Inflammatory macrophage treated with lipopolysaccharide for 4 hours (primary cell): ENCODE measurements at regions not wholly inside any gene's neighbourhood (a gene's known extent, or its start where the extent isn't known, plus 50 kb on each side); places are given as distances from the start of the nearest gene placed in this dataset.
A peak's percentile ranks its signal among the peaks of the same experiment; 100 is the strongest.
"Not testable (repeated sequence)": the region's sequence is repeated elsewhere in the genome, so short reads cannot be mapped to it uniquely, and the experiment has no call there.

ENCODE experiments used
- DNase-seq: peaks from one replicate; pipeline ENCODE4 v3.0.0-alpha.2; 2020

DNA sequence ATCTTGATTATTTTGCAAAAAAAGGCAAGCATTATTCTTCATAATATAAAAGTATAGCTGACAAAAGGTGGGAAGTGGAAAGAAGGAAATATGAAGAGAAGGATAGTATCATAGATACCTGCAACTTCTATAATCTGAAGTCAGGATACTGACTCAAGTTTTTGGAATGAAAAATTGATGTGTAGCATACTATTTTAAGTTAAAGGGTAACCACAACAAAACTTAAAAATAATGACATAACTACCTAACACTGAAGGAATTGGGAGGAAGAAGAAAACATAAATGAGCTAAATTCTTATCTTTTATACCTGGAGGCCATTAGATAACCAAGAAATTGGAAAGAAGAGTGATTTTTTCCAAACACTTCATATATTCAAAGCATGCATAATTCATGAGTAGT lies 51.8 kb upstream of the TLE1 start:
- DNase-seq = no peak

DNA sequence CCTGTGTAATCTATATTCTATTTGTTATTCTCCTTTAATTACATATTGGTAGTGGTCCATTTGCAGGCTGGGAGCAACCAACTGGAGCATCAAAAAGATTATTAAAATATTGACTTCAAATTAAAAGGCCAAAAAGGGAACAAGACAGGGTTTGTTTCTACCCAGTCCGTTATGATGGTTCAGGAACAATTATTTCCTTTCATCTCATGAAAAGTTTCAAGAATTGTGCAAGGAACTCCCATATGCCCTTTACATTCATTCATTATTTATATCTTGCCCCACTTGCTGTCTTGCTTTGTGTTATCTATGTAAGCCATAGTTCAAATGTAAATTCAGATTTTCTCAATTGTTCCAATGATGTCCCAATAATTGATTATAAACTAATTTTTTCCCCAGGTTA lies 58.7 kb upstream of the TLE1 start:
- no peak for DNase-seq

DNA sequence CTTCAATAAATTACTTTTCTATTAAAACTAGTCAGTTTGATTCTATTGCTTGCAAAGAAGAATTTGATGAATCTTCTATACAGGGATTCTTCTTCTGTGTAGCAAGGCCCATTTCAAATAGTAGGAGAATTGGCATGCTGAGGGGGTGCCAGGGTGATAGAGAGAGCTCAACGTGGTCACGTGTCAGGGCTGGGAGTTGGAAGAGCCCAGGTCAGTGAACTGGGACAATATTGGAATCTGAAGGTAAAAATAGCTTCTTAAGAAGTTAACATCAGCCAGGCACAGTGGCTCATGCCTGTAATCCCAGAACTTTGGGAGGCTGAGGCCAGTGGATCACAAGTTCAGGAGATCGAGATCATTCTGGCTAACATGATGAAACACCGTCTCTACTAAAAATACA lies 64.1 kb upstream of the TLE1 start:
- DNase-seq = no peak

DNA sequence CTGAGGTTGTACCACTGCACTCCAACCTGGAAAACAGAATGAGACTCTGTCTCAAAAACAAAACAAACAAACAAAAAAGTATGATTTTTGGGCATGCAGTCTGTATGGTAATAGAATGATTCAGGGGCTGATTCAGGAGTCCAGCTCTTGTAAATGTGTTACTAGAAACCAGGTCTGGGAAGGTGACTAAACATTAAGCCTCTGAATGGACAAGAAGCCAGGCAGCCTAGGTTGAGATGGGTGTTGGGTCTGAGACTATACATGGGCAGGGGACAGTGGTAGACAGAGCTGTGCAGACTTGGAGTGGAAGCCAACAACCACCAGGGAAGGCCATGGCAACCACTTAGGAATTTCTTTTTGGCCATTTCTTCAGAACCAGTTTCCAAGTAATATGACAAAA lies 64.9 kb upstream of the TLE1 start:
- no peak for DNase-seq

DNA sequence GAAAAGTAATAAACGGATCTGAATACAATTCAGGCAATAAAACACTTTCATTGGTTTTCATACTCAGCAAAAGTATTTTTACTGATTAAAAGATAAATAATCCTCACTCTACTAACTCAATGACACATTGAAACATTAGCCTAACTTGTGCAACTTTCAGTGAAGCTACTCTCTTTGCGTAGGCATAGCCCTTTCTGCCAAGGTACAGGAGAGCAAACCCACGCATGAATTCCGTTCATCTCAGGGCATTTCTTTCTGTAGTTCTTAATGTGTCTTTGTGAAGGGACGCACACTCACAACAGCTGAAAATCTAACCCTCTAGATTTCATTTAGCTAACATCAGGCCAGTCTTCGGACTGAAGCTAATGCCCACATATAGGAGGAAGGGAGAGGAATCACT lies 66.4 kb upstream of the TLE1 start:
- DNase-seq = no peak

DNA sequence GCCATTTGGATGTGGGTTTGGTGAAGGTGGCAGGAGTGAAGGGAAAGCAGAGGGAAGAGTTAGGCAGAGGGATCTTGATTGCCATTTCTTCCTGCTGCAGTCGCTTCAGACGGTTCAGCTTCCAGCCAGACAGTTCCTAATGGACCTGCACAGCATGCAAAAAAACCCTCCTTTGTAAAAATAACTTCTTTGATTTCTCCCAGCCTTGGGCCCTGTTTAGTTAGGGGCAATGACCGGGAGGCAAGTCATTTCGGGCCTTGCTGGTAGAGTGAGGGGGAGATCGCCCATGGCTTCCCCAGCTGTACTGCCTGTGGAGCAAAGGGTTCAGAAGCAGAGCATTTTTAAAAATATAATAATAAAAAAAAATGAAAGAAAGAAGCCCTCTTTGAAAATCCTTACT lies 67.2 kb upstream of the TLE1 start:
- DNase-seq = no peak

DNA sequence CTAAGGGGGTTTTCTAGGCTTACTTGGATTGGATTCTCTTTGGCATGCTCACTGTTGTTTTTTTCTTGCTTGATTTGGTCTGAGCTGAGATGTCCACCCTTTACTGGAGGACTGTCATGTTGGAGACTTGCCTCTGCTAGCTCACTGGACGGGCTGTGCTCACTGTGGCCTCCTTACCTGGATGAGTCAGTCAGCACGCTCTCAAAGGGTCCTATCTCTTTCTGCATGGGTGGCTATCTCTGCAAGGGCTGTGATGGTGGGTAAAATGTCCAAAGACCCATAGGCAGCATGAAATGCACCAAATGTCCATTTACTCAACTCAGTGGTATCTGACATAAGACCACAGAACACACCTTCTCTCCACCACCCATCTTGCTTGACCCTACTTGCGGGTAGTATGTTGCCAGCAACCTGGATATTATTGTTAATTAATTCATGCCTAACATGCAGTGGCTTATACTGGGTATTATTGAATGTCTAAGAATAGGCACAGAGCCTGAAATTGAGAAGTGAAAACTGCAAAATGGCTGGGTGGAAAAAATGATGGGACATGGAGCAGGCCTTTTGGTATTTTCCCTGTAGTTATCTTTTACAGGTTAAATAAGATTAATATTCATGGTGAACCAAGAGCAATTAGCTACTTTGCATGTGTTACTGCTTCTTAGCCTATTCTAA lies 68.9 kb upstream of the TLE1 start:
- DNase-seq = no peak

DNA sequence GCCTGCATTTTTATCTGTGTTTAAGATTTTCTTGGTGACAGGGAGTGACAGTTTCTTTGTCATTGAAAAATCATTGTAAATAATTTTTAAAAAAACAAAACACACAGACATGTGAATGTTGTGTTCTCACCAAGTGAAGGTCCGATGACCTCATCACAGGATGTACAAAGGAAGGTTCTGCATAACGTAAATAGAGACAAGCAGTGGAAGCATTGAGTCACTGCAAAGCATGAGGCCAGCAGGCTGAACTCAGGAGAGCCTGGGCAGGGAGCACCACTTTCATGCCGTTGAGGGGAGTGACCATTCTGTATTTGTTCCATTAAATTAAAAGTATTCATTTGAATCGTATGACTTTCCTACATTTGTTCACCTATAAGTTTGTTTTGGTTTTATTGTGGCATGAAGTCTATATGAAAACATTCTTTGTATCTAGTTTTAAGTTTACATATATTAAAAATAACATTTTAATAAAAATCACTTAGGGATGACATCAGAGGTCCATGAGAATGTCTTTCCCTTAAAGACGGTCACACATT lies 70.4 kb upstream of the TLE1 start:
- DNase-seq = peak; percentile 9

DNA sequence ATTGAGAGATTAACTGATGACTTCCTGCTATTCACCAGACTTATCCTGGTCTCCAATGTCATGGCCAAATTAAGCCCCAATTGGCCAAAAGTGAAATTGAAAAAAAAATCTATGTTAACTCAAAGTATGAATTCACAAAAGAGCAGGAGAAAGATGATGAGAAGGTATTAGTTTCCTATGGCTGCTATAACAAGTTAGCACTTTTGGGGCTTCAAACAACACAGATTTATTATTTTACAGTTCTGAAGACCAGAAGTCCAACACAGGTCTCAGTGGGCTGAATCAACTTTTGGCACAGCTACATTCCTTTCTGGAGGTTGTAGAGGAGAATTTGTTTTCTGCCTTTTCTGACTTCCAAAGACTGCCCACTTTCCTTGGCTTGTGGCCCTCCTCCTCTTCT lies 78.6 kb upstream of the TLE1 start:
- DNase-seq = no peak

DNA sequence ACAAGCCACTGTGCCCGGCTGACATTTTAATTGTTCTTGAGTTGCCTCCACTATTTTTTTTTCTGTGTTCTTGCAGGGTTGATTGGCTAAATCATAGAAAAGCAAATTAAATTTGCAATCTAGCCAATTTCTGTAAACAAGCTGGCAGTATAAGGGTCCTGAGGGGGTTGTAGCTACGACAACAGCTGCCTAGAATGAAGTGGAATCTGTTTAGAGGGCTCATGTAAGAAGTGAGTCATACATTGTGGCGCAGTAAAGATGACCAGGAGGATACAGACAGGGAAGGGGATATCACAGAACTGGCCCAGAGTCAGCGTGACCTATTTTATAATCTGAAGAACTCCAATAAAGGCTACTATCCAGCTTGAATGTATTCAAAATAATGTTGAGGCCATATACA lies 82.2 kb upstream of the TLE1 start:
- peak; percentile 5 for DNase-seq

DNA sequence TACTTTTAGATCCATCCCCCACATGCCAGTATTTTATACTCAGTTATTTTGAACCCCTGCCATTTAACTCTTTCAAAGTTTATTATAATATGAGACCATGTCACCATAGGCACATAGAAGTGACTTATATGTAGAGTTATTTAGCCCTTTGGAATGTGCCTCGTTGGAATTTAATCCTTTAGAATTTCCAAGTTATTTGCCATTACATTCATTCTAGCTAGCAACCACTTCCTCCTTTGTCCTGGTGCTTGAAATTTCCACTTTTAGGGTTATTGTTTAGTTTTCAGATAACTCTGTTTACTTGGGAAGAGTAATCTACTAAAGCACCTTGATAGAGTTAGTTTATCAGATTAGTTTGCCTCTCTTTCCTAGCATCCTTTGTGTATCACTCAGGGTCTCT lies 82.8 kb upstream of the TLE1 start:
- DNase-seq = no peak

DNA sequence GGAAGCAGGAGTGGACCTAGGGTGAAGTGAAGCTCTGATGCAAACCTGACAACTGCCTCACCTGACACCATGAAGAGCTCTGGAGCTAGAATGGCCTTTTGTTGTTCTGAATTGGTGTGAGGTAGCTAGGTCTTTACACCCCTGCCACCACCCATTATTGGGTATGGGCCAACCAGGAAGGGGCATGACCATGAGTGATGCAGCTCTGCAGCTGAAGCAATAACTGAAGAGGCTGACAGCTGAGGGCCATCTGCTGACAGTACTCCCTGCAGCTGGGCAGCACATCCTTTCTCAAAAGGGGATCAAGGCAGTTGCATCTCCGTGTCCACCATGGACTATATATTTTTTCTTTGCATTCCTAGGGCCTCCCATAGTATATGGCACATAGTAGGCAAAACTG lies 87.0 kb upstream of the TLE1 start:
- peak; percentile 16 for DNase-seq

DNA sequence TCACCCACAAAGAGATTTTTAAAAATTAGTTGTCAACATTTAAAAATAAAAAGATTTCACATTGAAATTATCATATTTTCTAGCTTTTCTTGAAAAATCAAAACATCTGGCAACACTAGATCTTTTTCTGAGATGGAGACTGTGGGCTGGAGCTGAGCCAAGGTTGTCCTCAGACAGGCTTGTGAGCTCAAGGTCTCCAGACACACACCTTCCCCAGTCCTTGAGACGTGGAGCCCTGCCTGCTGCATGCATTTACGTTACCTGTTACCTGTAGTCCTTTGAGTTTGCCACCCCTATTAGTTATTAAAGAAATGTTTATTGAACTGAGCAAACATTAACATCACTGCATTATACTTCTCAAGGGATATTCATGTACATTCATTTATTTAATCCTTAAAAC lies 87.5 kb upstream of the TLE1 start:
- no peak for DNase-seq

DNA sequence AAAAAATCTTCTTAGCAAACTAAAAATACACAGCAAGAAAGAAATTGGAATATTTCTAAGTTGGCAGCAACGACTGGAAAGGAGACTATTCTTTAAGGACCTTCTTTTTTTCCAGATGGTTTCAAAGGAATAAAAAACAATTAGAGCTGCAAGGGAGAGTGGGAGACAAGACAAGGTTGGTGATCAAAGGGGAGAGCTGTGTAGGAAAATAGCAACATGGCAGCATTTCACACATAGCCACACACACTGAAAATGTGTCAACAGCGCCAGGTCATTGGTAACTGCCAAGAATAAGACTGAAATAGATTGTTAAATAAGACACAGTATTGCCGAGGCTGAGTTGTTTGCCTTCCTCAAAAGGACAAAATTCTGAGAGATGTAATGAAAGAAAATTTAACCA lies 88.1 kb upstream of the TLE1 start:
- DNase-seq = no peak

DNA sequence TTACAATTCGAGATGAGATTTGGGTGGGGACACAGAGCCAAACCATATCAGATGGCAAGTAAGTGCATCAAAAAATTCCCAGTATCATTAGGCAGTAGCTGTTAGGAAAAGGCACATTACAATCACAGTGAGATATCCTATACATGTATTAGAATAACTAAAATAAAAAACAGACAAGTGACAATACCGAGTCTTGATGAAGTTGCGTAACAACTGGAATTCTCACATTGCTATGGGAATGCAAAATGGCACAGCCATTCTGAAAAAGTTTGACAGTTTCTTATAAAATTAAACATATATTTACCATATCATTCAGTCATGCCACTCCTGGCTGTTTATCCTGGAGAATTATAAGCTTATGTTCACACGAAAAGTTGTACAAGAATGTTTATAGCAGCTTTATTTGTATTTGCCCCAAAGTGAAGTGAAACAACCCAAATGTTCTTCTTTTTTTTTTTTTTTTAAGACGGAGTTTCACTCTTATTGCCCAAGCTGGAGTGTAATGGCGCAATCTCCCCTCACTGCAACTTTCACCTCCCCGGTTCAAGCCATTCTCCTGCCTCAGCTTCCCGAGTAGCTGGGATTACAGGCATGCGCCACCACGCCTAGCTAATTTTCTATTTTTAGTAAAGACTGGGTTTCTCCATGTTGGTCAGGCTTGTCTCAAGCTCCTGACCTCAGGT lies 93.1 kb upstream of the TLE1 start:
- DNase-seq = peak; percentile 71

DNA sequence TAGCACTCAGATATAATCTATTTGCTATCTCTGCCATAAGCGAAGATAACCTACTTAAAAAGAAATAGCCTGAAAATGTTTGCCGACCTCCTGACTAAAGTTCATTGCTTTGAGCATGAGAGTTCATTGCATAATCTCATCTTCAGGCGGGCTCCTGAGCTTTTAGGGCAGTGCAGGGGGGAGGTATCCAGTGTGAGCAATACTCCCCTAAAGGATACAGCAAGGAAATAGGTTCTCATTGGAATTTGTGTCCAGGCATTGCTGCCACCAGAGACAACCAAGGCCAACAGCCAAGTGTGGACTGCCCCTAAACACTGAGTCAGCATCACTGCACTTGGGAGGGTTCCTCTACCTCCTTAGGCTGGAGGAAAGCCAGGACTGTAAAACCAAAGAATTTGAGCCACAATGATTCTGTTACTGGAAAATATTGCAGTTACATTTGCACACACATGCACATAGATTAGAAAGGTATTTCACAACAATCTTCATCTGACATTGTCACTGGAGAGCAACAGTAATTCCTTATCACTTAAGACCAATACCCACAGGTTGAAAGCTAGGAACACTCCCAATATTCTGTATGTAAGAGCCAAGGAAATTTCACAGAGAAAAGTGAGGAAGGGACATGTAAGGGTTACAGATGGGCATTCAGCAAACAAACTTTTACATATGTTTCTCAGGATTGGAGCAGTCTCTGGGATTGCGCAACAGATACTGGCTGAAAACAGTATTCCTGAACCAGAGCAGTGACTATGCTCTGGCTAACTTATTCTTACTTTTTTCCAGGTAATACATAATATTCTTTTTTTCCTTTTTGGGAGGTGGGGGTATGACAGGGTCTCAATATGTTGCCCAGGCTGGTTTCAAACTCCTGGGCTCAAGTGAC lies 98.6 kb upstream of the TLE1 start:
- DNase-seq = no peak

DNA sequence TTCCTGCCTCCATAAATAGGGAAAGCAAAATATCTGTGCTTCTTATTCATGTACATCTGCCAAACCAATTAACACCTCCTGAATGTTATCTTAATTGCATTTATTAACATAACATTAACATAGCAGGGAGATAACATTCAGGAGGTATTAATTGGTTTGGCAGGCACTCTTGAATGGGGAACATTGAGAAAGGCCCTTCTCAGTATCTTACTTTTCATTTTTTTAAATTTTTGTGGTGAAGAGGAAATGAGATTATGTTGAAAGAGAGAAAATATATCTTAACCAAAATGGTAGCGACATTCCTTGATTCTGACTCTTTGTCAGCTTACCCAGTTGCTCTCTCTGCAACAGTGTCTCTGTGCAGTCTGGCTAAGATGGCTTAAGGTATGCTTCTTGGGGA lies 100.4 kb upstream of the TLE1 start:
- DNase-seq = no peak

DNA sequence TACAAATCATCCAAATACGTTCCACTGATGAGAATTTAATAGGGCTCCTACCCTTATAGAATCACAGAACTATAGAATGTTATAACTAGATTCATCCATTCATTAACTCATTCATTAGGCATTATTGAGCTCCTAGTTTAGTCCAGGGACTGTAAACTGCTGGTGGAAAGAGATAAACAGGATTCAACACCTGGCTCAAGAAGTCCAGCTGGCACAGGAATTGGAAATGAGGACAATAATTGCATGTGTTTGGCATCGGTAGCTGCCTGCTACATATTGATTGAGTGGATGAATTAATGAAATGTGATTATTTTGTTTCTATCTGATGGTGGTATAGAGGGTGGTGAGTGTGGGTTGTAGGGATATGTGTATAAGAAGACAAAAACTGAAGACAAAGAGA lies 100.8 kb upstream of the TLE1 start:
- DNase-seq = no peak

DNA sequence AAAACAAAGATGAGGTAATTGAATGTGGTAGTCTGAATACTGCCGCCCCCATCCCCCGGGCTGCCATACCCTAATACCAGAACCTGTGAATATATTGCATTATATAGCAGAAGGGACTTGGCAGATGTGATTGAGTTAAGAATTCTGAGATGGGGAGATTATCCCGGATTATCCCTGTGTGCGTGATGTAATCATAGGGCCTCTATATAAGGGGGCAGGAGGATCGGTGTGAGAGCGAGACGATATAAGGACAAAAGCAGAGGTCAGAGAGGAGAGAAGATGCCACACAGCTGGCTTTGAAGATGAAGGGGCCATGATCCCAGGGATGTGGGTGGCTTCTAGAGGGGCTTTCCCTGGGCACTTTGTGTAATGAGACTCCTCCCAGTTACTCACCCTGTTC lies 101.7 kb upstream of the TLE1 start:
- no peak for DNase-seq

DNA sequence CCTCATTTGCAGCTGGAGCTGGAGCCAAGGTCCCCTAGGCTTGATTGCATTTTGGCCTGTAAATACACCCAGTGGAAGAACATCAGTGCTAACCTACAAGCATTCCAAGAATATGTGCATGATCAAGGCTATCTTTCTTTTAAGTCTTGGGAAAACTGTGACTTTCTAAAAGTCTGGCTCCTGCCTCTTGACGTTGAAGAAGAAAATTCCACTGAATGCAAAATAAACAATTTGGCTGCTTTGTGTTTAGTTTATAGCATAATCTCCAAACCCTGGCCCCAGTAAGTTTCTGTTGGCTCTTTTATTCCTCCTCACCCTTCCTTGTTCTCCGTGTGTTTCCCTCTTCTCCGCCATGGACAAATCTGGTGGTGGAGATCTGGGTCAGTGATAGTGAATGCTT lies 109.3 kb upstream of the TLE1 start:
- DNase-seq = no peak

DNA sequence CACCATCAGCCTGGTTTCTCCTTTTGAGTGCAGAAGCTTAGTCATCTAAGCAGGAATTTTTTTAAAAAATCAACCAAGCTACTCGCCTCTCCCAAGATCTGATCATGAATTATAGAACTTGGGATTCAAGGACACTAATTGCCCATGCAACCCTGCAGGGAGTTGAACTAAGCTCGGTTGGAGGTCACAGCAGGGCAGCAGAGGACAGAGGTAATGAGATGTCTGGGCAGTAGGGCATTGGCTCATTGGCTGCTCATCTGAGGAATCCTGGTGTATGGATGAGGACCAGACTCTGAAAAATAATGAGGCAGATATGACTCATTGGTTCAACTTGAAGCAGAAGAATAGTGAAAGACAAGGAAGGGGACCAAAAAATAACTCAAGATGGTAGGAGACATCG lies 111.8 kb upstream of the TLE1 start:
- no peak for DNase-seq

DNA sequence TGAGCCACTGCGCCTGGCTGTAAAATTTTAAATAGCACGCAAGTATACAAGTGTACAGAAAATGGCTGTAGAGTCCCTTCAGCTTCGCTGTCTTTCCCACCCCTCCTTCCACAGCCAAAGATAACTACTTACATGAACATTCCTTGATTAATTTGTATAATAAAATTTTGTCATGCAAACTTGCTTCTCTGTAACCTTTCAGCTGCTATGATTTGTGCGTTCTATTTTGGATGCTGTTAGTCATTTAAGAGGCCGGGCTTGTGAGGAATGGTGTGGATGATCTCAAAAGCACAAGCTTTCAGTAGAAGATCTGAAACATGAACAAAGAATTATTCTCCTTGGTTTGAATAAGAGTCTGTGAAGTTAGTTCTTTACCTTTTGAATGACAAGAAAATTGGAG lies 115.0 kb upstream of the TLE1 start:
- no peak for DNase-seq

DNA sequence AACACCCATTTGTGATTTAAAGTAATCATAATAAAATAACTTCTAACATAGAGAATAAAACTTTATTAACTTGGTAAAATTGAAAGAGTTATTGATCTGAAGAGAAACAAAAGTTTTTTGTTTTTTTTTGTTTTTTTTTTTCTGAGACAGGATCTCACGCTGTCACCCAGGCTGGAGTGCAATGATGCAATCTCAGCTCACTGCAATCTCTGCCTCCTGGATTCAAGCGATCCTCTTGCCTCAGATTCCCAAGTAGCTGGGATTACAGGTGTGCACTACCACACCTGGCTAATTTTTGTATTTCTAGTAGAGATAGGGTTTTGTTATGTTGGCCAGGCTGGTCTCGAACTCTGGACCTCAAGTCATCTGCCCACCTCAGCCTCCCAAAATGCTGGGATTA lies 116.5 kb upstream of the SPATA31D4 start:
- DNase-seq = not testable (repeated sequence)

DNA sequence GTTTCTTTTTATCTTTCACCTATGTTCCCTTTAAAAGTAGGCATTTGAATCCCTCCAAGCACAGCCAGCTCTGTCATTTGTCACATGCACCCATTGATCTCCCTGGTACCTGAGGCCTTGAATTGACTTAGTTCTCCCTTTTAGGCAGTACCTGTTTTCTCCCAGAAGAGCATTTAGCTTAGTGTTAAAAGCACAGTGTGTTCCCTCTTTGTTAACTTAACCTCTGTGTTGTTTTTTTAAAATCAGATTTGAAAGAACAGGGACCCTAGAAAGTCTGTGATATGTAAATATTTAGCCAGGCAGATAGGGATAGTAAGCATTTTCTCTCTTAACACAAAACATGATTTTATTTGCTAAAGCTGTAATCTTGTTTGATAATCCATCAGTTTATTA lies 113.8 kb upstream of the SPATA31D4 start:
- no peak for DNase-seq
